Activated CD4-positive, alpha-beta T cell treated with anti-CD3 and anti-CD28 coated beads, Interleukin-2, Interleukin-6, amounts not matched to agents 100 ng/mL and 50 ng/mL, durations not matched to agents 16 hours and 8 hours (primary cell): ENCODE measurements at regions not wholly inside any gene's neighbourhood (a gene's known extent, or its start where the extent isn't known, plus 50 kb on each side); places are given as distances from the start of the nearest gene placed in this dataset.

ENCODE experiments used
- DNase-seq: peaks from one replicate; pipeline ENCODE4 v3.0.0-alpha.2; 2020

- no peak for DNase-seq
Measured at GRCh38 chr6:95071464-95071863, 505.9 kb upstream of the MANEA start.

GRCh38 chr6:95078457-95078856, 498.9 kb upstream of the MANEA start:
- no peak for DNase-seq

DNA sequence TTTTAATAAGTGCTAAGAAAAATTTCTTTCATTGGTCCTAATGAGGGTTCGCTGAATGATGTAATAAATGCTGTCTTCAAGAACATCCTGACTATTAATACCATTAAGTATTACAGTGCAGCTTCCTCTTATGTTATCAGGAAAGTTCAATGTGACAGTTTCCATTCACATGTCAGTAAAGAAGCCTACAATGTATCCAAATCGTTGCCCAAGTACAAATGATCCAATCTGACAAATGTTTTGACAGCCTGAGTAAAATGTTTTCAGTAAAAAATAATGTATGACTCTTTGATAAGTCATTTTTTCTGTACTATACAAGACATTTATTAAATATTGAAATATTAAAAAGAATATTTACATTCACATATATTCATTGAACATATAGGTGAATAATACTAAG, 496.1 kb upstream of the MANEA start:
- no peak for DNase-seq

DNA sequence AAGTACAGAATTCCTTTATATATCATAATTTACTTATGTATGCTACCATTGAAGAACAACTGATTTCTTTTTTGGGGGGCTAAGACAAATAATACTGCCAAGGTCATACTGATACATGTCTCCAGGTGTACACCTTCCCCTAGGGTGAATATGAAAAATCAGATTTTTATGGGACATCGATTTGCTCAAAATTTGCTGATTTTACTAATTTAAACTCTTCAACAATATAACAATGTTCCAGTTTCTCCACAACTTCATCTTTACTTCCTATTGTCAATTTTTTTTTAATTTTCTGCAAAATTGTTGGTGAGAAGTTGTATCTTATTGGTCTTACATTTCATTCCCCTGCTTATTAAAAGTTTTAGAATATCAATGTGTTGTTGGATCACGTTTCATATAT, 495.4 kb upstream of the MANEA start:
- no peak for DNase-seq

GRCh38 chr6:95083506-95083905, 493.8 kb upstream of the MANEA start:
- DNase-seq: no peak

GRCh38 chr6:95084867-95085266, 492.5 kb upstream of the MANEA start:
- no peak for DNase-seq

DNA sequence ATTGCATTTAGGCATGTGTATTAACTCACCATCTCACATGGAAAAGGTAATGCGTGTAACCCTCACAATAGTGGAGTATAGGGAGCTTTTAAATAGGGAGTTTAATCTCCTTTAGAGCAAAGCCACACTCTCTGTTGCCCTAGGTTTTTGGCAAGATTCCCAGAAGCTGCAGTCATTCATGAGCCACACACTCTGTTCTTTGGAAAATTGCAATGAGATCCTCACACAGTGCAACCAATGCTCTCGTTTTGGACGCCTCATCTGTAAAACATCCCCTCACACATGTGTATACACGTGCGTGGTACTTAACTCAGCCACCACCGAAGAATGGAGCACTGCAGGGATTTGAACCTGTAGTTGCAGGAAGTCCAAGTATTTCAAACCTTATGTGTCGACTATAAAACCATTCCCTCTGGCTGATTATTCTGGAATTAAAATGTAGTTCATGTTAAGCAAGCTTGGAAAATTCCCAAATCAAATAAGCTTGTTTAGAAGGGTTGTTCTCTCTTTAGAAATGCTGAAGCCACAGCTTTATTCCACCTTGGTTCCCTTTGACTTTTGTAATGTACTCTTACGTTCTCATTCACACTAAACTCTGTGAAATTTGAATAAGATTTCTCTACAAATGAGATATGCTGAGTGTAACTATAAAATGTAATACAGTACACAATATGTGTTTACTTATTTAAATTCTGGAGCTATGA, 489.8 kb upstream of the MANEA start:
- DNase-seq: no peak

DNA sequence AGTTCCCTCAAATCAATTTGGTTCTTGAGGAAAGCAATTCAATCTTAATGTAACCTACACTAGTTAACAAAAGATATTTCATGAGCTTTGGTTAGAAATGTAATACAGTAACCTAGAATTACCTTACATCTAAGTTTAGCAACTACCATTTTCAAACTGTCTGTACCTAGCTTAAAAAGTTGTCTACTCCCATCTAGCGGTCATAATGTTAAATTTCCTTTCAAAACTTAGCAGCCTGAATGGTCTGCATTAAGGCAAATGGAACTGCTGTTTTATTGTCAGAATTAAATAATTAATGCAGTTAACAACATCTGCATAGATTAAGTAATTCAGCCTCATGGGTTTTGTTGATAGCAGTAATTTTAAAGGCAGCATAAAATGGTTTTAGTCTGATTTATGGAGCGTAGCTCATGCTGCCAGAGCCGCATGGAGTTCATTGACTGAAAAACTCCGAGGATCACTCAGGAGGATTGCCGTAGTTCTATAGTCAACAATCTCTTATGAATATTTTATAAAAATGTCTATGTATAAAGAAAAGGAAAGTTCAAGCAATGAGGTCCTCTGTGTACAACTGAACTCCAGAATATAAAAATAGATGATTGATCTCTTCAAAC, 485.4 kb upstream of the MANEA start:
- DNase-seq: peak; percentile 37

- no peak for DNase-seq
Measured at GRCh38 chr6:95093154-95093553, 484.2 kb upstream of the MANEA start.

DNA sequence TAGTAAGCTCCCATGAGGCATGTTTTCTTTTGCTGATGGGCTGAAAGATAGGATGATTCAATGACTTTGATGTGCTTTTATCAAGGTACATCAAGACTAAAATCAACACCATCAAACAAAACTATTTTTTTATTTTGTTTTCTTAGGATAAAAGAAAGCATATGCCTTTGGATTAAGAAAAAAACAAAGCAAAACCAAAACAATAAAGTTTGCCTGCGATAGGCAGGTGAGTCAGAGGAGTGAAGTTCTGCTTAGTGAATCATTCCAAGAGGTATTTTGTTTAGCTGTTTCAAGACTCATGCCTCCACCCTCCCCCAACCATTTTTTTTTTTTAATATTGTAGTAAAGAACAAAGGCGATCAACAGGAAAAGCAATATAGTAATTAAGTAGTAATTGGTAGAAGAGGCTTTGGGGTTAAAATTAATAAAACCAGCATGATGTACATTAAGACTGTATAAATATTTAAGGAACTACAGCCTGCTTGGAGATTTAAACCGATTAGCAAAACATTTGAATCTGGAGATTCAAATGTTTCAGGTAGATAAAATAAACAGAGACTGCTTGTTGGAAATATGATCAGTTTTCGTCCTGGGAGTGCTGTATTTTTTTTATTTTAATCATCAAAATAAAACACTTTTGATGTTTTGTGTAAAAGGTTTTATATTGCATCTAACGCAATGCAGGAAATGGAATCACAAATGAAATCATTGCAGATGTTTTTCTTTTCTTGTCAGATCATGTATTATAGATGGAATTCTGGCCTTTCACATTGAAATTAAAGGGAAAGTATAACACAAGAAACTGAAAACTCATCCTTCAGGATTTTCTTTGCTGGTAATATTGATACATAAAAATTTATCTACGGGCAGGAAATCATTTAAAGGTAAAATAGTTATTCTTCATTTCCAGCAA, 482.3 kb upstream of the MANEA start:
- no peak for DNase-seq

DNA sequence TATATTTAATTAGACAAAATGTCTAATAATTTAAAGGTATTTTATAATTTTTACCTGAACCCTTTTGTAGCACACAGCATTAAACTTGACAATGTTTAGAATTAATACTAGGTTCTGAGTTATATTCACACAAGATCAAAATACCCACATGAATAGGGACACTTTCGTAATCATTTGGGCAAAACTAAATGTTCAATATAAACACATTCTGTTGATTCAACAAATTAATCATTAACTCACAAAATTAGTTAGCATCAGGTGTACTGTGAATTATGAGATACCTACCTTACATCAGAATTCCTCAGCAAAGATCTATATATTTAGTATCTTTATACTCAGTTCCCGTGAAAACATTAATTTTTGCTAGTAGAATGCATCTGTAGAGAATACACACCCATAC, 481.5 kb upstream of the MANEA start:
- DNase-seq: no peak

DNA sequence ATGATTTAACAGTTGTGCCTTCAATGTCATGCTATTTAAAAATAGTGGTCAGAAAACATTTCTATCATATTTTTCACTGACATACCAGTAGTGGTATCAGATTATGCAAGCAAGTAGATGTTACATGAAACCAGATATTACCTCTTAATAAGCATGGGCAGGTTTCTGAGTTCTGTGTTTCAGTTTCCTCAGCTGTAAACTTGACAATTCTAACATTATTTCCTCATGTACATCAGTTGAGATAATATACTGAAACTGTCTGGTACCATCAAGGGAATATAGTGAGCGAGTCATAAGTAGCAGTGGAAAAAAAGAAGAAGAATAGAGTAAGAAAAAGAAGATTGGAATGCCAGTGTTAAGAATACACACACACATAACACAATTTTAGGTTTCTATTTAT, 477.9 kb upstream of the MANEA start:
- DNase-seq: no peak

DNA sequence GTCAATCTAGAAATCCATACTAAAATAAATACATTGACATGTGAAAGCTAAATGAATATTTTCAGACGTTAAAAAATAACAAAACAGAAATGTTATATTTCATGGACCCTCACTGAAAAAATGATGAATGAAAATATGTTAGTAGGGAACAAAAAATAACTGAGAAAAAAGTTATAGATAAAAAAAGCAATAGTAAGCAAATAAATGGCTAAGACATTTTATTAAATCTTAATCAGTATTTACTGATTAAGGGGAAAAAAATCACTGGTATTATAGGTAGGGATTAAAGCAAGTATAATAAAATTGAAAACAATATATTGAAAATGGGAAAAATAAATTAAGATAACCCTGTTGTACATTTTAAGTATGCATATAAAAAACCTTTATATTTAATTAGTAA, 468.1 kb upstream of the MANEA start:
- DNase-seq: no peak

DNA sequence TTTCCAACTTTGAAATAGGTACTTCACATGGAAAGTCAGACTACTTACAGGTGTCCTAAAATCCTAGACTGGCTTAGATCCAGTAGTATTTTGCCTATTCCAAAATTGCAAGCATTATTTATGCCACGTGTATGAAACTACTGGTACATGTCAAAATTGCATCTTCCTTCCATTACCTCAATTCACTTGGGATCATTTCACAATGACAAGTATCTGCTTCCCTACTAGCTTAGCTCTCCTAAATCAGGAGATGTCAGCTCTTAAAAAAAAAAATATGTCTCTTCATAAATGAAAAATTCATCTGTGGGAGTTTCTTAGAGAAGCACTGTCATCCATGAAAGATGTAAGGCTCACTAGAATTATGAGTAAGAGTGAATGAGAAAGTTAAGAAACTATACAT, 466.6 kb upstream of the MANEA start:
- no peak for DNase-seq

- no peak for DNase-seq
Measured at GRCh38 chr6:95117236-95117635, 460.1 kb upstream of the MANEA start.

GRCh38 chr6:95119927-95120326, 457.4 kb upstream of the MANEA start:
- DNase-seq: no peak

DNA sequence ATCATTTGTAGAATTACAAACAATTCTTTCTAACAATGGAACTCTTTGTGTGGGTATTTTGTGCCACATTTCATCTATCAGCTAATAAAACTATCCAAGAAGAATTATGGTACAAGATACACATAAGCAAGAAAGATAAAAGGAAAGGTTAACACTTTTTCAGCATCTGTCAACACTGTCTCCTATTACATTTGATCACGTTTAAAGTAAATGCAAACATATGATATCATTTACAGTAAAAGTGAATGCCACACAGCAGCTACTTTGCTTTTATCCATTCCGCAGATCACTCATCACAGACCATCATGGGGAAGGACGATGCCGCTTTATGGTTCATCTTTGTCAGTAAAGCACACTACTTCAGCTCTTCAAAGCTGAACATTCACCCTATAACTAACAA, 456.4 kb upstream of the MANEA start:
- DNase-seq: no peak

GRCh38 chr6:95127261-95127660, 450.1 kb upstream of the MANEA start:
- DNase-seq: no peak

- no peak for DNase-seq
Measured at GRCh38 chr6:95128439-95128838, 448.9 kb upstream of the MANEA start.

DNA sequence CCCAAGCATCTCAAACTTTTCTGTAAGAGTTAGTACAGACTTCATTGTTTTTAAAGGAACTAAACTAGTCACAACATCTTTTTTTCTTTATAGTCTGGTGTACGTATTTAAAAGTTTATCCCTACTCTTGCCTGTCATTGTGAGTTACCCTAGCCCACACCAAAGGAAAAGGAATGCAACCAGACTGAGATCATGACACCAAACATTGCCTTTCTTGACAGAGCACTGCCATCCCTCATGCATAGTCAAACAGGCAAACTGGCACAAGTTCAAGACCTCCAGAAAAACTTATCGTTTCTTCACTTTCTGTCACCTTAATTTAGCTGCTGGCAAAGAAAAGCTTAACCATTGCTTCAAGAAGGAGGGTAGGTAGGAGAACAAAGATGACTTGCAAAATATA, 448.4 kb upstream of the MANEA start:
- DNase-seq: no peak

GRCh38 chr6:95133578-95133977, 443.8 kb upstream of the MANEA start:
- DNase-seq: peak; percentile 4

DNA sequence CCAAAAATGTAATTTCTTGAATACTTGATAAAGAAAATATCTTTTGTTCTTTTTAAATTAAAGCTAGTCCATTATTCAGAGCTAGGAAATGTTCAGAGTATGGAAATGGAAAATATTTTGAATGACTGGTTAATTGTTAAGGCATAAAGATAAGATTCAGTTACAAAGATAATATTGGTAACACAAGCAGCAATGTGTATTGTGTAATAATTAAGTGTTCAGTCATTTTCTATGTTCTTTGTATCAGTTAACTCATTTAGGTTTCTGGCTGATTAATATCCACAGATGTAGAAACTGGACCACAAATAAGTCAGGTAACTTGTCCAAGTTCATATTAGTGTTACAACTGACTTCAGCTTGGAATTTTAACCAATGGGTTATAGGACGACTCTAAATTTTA, 442.2 kb upstream of the MANEA start:
- DNase-seq: no peak

DNA sequence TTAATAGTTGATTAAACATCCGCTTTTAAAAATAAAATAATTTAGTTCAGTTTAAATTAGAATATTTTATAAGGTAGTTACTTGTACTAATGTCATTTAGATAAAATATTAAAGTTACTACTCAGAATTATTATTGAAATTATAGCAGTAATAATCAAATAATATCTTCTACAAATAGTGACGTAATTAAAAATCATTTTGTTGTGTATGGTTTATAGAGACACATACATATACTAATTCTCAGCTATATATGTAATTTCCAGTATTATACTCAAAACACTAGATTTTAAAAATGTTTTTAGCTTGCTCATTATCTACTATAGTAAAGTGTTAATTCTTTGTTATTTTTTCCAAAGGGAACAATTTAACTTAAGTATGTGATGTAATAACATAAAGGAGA, 435.2 kb upstream of the MANEA start:
- DNase-seq: no peak
